ENCODE measurements at regions not wholly inside any gene's neighbourhood (a gene's known extent, or its start where the extent isn't known, plus 50 kb on each side); places are given as distances from the start of the nearest gene placed in this dataset.
"Not testable (repeated sequence)": the region's sequence is repeated elsewhere in the genome, so short reads cannot be mapped to it uniquely, and the experiment has no call there.

DNA sequence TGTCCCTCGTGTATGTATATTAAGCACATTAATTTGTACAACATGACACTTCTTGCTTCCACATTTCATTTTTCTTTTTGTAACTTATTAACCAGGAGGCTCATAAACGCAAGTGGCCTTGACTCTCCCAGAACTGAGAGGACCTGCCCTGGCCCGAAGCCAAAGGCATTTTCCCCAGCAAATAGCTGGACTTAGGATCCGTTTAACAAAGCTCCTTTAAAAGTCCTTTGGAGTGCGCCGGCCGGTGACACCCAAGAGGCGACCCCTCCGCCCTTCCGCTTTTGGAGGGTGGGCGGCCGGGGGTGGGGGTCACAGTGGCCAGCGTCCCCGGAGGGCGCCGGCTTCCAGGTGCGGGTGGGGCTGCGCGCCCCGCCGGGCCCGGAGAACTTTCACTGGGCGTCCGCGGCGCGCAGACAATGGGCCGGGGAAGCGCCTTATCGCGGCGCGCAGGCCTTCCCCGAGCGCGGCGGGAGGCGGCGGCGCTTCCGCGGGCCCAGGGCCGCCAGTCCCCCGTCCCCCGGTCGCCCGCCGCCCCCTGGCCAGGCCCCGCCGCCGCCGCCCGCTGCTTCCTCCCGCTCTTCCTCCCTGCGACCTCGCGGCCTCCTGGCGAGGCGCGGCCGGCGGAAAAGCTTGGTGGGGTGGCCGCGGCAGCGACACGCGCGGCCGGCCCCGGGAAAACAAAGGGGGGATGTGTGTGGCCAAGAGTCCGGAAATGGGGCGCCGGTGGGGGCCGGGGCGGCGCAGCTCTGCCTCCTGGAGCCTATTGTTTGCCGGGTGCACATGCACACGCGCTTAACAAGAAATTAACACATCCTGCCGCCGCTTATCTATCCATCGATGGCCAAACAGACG, 613.4 kb downstream of the MCTP2 start:
- DNase-seq (ENCODE audit: low spot score): peak; percentile 69

DNA sequence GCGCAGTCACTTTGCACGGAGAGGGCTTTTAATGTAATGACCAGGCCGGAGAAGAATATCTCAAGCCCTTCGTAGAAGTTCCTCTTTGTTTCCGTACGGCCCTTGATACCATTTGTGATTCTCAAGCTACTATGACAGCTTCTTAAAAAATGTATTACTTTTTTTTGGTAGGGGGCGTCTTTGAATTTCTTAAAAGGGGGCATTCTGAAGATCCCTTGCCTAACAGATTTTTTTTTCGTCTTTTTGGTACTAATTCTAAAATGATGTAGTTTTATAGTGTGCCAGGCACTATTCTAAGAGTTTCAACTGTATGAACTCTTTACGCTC, 614.0 kb downstream of the MCTP2 start:
- DNase-seq (ENCODE audit: low spot score): no peak

DNA sequence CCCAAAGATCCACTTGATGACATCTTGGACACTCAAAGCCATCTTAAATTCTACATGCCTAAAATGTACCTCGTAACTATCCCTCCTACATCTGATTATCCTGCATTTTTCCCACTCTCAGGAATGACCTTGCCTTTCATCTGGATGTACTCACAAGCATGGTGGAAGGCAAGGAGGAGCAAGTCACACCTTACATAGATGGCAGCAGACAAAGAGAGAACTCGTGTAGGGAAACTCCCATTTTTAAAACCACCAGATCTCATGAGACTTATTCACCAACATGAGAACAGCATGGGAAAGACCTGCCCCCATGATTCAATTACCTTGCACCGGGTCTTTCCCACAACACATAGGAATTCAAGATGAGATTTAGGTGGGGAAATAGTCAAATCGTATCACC, 616.0 kb downstream of the MCTP2 start:
- no peak for DNase-seq (ENCODE audit: low spot score)

DNA sequence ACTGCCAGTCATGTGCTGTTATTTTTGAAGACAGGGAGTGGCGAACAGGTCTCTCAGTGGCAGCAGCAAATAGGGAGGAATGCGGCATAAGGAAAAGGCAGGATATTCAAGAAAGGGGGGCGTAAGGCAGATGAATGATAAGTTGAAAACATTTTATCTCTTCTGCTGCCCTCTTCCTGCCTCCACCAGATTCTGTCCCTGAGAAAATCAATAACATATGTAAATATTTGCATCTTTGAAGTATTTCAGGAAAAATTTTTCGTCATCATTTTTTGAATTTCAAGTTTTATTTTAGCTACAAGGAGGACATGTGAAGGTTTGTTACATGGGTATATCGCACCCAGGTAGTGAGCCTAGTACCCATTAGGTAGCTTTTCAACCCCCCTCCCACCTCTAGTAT, 616.7 kb downstream of the MCTP2 start:
- no peak for DNase-seq (ENCODE audit: low spot score)

DNA sequence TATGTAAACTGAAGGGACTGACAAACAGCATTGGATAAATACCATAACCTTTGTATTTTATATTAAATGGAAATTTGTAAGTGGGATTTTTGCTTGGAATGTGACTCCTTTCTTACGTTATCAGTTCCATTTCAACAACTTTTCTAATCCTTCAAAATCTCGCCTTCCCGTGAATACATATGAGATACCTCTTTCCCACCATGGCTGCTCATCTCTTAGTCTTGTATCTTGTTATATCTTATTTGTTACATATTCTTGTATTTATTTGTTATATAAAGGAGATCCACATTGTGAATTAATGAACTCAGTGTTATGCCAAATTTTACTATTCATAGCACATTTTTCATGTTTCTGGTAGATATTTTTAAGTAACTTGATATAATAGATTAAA, 623.7 kb downstream of the MCTP2 start:
- DNase-seq (ENCODE audit: low spot score): no peak

DNA sequence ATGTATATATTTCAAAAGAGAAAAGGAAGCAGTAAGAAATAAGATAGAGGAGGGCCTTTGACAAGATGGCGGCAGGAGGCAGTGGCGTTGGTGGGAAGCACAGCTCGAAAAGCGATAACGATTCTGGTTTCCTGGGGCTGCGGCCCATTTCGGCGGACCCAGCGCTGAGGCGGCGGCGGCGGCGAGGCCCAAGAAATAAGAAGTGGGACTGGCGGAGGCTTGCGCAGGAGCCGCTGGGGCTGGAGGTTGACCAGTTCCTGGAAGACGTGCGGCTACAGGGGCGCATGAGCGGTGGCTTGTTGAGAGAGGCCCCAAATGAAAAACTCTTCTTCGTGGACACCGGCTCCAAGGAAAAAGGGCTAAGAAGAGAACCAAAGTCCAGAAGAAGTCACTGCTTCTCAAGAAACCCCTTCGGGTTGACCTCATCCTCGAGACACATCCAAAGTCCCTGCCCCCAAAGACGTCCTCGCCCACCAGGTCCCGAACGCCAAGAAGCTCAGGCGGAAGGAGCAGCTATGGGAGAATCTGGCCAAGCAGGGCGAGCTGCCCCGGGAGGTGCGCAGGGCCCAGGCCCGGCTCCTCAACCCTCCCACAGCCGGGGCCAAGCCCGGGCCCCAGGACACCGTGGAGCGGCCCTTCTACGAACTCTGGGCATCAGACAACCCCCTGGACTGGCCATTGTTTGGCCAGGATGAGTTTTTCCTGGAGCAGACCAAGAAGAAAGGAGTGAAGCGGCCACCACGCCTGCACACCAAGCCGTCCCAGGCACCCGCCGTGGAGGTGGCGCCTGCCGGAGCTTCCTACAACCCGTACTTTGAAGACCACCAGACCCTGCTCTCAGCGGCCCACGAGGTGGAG, 624.3 kb downstream of the MCTP2 start:
- no peak for DNase-seq (ENCODE audit: low spot score)

DNA sequence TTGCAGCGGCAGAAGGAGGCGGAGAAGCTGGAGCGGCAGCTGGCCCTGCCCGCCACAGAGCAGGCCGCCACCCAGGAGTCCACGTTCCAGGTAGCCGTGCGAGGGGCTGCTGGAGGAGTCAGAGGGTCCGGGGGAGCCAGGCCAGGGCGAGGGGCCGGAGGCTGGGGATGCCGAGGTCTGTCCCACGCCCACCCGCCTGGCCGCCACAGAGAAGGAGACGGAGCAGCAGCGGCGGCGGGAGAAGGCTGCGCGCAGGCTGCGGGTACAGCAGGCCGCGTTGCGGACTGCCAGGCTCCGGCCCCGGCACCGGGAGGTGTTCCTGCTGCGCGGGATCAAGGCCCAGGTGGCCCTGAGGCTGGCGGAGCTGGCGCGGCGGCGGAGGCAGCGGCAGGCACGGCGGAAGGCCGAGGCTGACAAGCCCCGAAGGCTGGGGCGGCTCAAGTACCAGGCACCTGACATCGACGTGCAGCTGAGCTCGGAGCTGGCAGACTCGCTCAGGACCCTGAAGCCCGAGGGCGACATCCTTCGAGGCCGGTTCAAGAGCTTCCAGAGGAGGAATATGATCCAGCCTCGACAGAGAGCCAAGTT, 625.0 kb downstream of the MCTP2 start:
- DNase-seq (ENCODE audit: low spot score): no peak

DNA sequence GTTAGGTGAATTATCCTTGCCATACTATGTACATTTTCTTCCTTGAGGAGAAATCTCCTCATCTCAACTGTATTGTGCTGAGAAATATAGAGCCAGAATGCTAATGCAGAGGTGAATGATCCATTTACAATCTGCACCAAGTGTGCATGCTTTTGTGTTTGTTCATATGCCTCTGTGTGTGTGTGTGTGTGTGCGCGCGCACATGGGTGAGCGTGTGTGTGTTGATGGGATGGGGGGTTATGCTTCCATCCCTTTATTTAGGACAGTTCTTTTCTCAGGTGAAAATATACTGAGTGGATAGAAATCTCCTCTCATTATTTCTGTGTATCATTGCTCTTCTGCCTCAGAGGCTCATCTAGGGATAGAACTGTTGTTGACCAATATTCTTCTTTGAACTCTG, 626.1 kb downstream of the MCTP2 start:
- no peak for DNase-seq (ENCODE audit: low spot score)

DNA sequence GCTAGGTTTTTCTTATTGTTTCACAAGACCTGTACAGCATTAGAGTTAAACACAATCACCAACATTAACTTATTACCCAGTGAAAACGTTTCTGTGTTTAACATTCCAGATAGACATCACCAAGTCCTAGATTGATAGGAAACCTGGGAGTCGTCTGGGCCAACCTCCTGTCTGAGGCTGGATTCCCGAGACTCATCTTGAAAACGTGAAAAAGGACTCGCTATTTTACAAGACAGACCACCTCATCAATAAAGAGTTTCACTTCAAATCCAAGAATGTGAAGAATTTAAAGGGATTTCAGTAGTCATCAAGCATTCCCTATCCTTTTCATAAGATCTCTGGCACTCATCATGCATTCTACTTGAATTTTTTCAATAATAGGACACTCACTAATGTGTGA, 626.6 kb downstream of the MCTP2 start:
- DNase-seq (ENCODE audit: low spot score): no peak

DNA sequence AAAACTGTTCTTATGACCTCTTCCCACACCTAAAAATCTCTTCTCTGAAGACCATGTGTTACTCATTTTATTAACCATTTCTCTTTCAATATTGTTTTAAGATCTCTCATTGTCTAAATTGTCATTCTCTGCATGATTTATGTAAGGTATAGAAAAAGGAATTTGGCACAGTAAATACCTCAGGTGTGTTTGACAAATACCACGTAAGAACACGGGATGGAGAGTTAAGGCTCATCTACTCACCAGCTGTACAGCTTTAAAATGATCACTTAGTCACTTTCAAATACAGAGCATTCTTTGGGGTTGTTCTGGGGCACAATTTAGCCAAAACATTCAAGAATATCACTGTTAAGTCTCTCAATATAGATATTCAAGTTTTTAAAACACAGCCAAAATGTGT, 627.1 kb downstream of the MCTP2 start:
- DNase-seq (ENCODE audit: low spot score): no peak

DNA sequence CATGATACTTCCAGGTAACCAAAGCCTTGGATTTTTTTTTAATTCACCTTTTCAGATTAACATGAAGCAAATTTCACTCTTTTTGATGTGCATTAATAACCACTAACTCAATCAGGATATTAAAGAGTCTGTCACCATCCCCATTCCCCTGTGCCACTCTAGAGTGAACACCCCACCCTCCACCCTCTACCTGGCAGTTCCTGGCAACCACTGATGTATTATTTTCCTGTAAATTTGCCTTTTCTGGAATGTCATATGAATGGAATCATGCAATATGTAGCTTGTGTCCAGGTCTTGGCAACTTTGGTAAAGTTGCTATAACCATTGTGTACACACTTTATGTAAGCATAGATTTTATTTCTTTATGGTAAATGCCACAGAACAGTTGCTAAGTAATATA, 627.6 kb downstream of the MCTP2 start:
- no peak for DNase-seq (ENCODE audit: low spot score)

DNA sequence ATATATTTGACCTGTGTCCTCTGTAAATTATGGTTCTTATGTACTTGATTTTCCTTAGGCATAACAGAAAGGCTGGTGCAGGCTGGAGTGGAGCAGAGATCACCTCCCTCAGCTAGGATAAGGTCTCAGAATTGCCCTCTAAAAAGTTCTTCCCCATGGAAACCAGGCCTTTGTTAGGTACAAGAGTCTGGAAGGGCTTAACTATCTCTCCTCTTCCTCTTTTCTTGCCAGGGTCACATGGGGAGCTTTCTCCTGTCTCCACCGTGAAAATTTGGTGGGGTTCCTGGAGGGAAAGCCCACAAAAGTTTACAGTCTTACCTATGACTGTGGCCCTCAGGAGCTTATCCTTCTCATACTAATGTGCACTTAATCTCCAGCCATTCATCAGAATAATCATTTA, 633.2 kb downstream of the MCTP2 start:
- DNase-seq (ENCODE audit: low spot score): no peak

DNA sequence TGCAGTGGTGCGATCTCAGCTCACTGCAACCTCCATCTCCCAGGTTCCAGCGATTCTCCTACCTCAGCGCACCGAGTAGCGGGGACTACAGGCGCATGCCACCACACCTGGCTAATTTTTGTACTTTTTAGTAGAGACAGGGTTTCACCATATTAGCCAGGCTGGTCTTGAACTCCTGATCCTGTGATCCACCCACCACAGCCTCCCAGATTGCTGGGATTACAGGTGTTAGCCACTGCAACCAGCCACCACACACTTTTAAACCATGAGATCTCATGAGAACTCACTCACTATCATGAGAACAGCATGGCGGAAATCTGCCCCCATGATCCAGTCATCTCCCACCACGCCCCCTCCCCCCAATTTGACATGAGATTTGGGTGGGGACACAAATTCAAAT, 636.9 kb downstream of the MCTP2 start:
- not testable (repeated sequence) for DNase-seq (ENCODE audit: low spot score)

DNA sequence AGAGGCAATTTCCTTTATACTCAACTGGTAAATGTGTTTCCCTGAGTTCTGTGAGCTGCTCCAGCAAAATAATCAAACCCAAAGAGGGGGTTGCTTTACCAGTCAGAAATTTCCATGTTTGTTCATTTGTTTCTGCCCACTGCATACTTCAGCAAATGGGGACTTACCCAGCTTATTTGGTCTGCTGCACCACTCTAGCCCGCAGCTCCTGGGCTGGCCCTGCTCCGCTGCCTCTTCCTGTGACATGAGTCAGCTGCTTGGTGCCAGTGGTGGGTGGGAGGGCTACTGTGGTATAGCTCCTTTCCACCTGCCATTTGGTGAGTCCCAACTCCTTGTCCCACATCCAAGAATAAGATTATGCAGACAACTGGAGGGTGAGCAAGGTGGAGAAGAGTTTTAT, 644.2 kb downstream of the MCTP2 start:
- no peak for DNase-seq (ENCODE audit: low spot score)

DNA sequence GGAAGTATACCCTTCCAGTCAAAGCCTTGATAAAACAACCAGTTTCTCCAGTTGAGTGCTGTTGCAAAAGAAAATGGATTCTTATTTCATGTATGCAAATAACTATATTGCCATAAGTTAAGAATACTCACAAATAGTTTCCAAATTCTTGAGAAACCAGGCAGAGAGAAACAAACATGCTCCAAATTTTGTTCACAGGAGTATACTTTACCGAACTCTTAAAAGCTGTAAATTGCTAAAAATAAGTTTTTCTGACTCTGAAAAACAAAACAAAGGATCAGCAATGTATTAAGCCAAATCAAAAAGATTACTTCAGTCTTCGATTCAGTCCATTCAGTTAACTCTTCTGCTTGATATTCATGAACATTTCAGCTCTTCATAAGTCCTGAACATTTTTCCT, 646.5 kb downstream of the MCTP2 start:
- DNase-seq (ENCODE audit: low spot score): no peak

DNA sequence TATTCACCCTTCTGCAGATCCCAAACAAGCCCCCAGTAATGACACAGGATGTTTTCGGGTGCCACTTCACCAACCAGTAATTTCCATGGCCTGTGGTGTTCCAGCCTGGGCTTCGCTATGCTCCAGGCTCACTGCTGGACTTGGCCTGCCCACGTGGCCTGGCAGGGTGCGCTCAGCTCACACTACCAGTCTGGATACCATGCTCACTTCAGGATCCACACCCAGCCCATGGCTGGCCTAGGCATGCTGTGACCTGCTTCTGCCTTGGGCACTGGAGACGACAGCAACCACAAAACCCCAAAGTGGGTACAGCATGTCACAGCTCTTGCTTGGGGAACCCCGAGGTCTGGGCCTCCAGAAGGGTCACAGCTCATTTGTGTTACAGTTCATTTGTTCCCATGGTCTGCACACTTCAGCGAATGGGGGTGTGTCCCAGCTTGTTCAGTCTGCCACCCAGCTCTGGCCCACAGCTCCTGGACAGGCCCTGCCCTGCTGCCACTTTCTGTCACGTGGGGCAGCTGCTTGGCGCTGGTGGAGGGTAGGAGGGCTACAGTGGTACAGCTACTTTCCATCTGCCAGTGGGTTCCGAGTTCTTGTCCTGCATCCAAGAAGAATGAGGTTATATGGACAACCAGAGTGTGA, 650.8 kb downstream of the MCTP2 start:
- DNase-seq (ENCODE audit: low spot score): no peak

DNA sequence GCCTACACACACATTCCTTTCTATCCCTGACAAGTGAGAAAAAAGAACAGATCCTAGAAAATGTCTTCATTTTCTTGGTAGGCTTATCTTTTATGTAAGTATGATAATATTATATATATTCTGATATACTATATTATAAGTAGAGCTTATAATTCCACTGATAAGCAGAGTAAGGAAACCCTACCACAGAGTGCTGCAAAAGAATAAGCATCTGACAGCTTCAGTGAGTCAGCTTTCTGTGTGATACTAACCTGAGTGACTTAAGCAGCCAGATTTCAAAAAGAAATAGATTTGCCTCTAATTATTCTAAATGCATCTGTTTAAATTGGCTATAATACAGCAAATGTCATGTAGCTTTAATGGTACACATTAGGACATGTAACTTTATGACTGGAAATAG, 656.0 kb downstream of the MCTP2 start:
- no peak for DNase-seq (ENCODE audit: low spot score)

DNA sequence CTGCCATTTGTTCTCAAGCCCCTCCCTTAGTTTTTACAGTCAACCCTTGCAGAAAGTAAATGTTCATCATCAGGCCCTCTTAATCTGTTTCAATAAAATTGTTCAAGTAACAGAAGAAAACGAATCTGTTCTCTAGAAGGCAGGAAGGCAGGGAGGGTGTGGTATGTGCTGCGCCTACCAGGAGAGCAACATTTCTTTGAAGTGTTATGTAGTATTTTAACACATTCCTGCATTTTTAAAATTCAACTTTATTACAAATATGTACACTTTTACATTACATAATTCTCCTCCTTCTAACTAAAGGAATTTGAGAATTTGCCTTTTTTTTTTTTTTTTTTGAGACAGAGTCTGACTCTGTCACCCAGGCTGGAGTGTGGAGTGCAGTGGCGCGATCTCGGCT, 657.8 kb downstream of the MCTP2 start:
- no peak for DNase-seq (ENCODE audit: low spot score)

DNA sequence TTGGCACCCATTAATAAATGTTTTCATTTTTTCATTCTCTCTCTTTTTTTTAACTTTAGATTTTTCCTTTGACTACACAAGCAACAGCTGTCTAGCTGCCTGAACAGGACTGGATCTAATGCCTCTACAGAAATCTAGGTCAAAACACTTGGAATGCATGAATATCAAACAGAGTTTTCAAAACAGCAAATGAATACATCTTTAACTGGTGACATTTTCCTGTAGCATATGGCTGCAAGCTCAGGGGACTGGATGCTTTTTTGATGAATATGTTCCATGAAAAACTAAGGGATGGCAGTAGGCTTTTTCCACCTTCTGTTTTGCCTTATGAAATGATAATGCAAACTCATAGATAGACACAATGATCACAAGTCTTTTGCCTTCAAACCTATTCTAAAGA, 661.7 kb downstream of the MCTP2 start:
- DNase-seq (ENCODE audit: low spot score): no peak

DNA sequence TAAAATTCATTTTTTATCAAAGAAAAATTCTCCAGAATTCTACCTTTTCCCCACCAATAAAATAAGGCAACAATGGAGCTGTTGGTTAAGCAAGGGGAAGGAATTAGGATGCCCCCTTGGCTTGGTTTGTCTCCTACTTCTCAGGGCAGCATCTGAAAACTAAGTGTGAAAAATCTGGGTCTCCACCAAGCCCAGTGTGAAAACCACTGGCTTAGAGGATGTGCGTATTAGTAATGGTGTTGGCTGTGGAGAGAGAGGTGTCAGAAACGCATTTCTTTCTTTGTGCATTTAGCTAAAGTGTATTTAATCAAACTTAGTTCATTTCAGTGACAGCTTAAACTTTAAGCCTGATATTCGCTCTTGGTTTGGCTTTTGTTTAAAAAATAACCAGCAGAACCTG, 662.7 kb downstream of the MCTP2 start:
- no peak for DNase-seq (ENCODE audit: low spot score)

DNA sequence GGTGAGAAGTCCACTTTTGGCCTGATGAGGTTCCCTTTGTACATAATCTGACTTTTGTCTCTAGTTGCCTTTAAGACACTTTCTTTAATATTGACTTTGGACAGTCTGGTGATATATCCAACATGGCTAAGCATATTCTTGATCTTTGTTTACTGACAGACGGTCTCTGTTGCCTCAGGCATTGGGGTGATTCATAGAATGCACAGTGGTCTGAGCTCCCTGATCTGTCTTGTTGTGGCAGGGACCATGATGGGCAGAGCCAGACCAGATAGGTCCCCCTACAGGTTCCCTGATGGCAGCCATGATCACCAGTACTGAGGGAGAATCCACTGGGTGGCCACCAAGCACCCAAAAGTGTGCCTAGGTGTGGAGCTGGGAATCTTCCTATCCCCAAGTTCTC, 678.1 kb downstream of the MCTP2 start:
- DNase-seq (ENCODE audit: low spot score): no peak

DNA sequence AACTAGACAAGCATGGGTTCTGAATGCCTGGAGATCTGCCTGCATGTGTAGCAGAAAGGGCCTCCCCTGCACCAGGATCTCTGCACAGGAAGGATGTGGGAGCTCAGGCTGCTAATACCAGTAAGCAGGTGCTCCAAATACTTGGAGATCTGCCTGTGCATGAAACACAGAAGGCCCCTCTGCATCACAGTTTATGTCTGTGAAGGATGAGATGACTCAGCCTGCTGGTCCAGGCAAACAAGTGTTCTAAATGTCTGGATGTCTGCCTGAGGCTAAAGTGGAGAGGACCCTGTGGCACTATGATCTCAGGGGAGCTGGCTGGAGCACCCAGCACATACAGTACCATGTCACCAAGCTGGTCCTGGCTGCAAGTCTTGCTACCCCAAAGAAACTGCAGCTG, 678.8 kb downstream of the MCTP2 start:
- no peak for DNase-seq (ENCODE audit: low spot score)

DNA sequence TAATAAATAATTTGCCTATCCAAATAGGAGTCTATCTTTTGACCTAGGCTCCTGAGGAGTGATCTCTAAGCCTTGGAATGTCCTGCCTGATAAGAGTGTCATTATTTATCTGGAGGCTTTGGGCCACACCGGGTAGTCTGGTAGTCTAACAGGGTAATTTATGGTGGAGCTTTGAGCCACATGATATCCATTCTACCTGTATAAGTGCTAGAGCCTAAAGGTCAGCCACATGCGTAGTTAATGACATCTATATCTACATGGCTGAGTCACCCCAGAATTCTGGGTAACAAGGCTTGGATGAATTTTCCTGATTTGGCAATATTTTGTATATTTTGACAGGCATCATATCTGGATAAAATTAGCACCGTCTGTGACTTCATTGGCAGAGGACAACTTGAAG, 681.4 kb downstream of the MCTP2 start:
- no peak for DNase-seq (ENCODE audit: low spot score)

All from ecto neural progenitor cell (in vitro differentiated cells).